OCI-LY1 (cell line): ENCODE measurements at regions not wholly inside any gene's neighbourhood (a gene's known extent, or its start where the extent isn't known, plus 50 kb on each side); places are given as distances from the start of the nearest gene placed in this dataset.

ENCODE experiments used
- EZH2 ChIP-seq: fragments of 200-600 bp; sonication (generic), shearing (Covaris generic); IDR thresholded peaks from 2 replicates; pipeline ENCODE4 v1.8.0; 2017; ENCODE audit warnings: borderline replicate concordance, mixed run types, mild to moderate bottlenecking, antibody characterized with exemption, low read length, moderate library complexity, mixed read lengths
- TF ChIP-seq, protein P1 (sequence below): fragments of 200-600 bp; sonication (generic), shearing (Covaris generic); IDR thresholded peaks from 2 replicates; pipeline ENCODE4 v1.5.1; 2017; ENCODE audit warnings: mild to moderate bottlenecking, antibody characterized with exemption, low read length, moderate library complexity, mixed read lengths

DNA sequence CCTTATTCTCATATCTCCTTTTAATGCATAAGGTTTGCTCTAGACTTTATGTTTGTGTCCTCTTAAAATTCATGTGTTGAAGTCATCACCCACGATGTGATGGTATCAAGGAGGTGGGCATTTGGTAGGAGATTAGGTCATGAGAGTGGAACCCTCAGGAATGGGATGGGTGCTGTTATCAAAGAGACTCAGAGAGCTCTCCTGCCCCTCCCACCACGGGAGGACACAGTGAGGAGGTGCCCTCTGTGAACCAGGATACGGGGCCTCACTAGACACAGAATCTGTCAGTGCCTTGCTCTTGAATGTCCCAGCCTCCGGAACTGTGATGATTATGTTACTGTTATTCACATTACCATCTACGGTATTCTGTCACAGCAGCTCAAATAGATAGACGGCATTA is 359.0 kb downstream of the IRX1 start:
- TF ChIP-seq, protein P1, sequence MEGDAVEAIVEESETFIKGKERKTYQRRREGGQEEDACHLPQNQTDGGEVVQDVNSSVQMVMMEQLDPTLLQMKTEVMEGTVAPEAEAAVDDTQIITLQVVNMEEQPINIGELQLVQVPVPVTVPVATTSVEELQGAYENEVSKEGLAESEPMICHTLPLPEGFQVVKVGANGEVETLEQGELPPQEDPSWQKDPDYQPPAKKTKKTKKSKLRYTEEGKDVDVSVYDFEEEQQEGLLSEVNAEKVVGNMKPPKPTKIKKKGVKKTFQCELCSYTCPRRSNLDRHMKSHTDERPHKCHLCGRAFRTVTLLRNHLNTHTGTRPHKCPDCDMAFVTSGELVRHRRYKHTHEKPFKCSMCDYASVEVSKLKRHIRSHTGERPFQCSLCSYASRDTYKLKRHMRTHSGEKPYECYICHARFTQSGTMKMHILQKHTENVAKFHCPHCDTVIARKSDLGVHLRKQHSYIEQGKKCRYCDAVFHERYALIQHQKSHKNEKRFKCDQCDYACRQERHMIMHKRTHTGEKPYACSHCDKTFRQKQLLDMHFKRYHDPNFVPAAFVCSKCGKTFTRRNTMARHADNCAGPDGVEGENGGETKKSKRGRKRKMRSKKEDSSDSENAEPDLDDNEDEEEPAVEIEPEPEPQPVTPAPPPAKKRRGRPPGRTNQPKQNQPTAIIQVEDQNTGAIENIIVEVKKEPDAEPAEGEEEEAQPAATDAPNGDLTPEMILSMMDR = no peak
- no peak for TF ChIP-seq EZH2
